ENCODE measurements at regions not wholly inside any gene's neighbourhood (a gene's known extent, or its start where the extent isn't known, plus 50 kb on each side); places are given as distances from the start of the nearest gene placed in this dataset.

- no peaks in the 10 kb centered on the region for H4K20me1 ChIP-seq (ENCODE audit: insufficient read depth, low read length)
- no peak overlapping the region for H3K4me3 ChIP-seq (ENCODE audit: low read depth, low read length, poor library complexity, severe bottlenecking)
- POLR2A ChIA-PET, result no interaction called here
- H3K36me3 ChIP-seq (ENCODE audit: insufficient read depth, low read length), result no peaks in the 10 kb centered on the region
- DNase-seq (ENCODE audit: low spot score), result no peak
- CTCF ChIA-PET (ENCODE audit: unreplicated experiment), result no interaction called here
- BruUV-seq (replicated peaks), result no TSS peak
- H3K9me2 ChIP-seq (ENCODE audit: insufficient read depth, low read length), result no peaks in the 10 kb centered on the region
- intact Hi-C loops (cut with micrococcal nuclease; ENCODE audit: unreplicated experiment), result no loop called here
- TF ChIP-seq, protein P1, sequence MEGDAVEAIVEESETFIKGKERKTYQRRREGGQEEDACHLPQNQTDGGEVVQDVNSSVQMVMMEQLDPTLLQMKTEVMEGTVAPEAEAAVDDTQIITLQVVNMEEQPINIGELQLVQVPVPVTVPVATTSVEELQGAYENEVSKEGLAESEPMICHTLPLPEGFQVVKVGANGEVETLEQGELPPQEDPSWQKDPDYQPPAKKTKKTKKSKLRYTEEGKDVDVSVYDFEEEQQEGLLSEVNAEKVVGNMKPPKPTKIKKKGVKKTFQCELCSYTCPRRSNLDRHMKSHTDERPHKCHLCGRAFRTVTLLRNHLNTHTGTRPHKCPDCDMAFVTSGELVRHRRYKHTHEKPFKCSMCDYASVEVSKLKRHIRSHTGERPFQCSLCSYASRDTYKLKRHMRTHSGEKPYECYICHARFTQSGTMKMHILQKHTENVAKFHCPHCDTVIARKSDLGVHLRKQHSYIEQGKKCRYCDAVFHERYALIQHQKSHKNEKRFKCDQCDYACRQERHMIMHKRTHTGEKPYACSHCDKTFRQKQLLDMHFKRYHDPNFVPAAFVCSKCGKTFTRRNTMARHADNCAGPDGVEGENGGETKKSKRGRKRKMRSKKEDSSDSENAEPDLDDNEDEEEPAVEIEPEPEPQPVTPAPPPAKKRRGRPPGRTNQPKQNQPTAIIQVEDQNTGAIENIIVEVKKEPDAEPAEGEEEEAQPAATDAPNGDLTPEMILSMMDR (conservative IDR thresholded peaks at IDR 0.05; ENCODE audit: low read length), result no peak
- no peak overlapping the region for H3K27ac ChIP-seq (ENCODE audit: low read depth, low read length, poor library complexity, severe bottlenecking)
- no peak overlapping the region for H3K4me2 ChIP-seq (ENCODE audit: low read length)
- H3K79me2 ChIP-seq (ENCODE audit: insufficient read depth, low read depth, low read length), result no peaks in the 10 kb centered on the region
- no peak overlapping the region for H2AFZ ChIP-seq (ENCODE audit: low read length)
- no peaks in the 10 kb centered on the region for H3K4me1 ChIP-seq (ENCODE audit: insufficient read depth, low read length, poor library complexity, severe bottlenecking)
- no peaks in the 10 kb centered on the region for H3K9me3 ChIP-seq (ENCODE audit: low read length)
These were observed 411.6 kb upstream of the SLC14A2 start for GRCh38 chr18:45203677-45204076.

- Histone ChIP-seq H3K9me2 (ENCODE audit: insufficient read depth, low read length) (no peaks in the 10 kb centered on the region), H3K9me3 (ENCODE audit: low read length) (no peaks in the 10 kb centered on the region), H4K20me1 (ENCODE audit: insufficient read depth, low read length) (no peaks in the 10 kb centered on the region), H2AFZ (ENCODE audit: low read length) (no peak overlapping the region), H3K4me2 (ENCODE audit: low read length) (no peak overlapping the region), H3K36me3 (ENCODE audit: insufficient read depth, low read length) (no peaks in the 10 kb centered on the region), H3K79me2 (ENCODE audit: insufficient read depth, low read depth, low read length) (no peaks in the 10 kb centered on the region), H3K4me3 (ENCODE audit: low read depth, low read length, poor library complexity, severe bottlenecking) (no peak overlapping the region), H3K27ac (ENCODE audit: low read depth, low read length, poor library complexity, severe bottlenecking) (no peak overlapping the region), H3K4me1 (ENCODE audit: insufficient read depth, low read length, poor library complexity, severe bottlenecking) (no peaks in the 10 kb centered on the region)
- intact Hi-C loops (cut with micrococcal nuclease; ENCODE audit: unreplicated experiment), result no loop called here
- TF ChIP-seq, protein P1 (conservative IDR thresholded peaks at IDR 0.05; ENCODE audit: low read length), result no peak
- no peak for TF ChIP-seq EZH2phosphoT487 (IDR thresholded peaks at IDR 0.05; ENCODE audit: borderline replicate concordance, low read depth, low read length)
- no peak for DNase-seq (ENCODE audit: low spot score)
- no TSS peak for BruUV-seq (replicated peaks)
- ChIA-PET POLR2A (no interaction called here), CTCF (ENCODE audit: unreplicated experiment) (no interaction called here)
These were observed 407.9 kb upstream of the SLC14A2 start for GRCh38 chr18:45207328-45207727.

- no TSS peak for BruUV-seq (replicated peaks)
- intact Hi-C loops (cut with micrococcal nuclease; ENCODE audit: unreplicated experiment), result no loop called here
- no peaks in the 10 kb centered on the region for H3K4me1 ChIP-seq (ENCODE audit: insufficient read depth, low read length, poor library complexity, severe bottlenecking)
- no peak overlapping the region for H2AFZ ChIP-seq (ENCODE audit: low read length)
- no peaks in the 10 kb centered on the region for H3K79me2 ChIP-seq (ENCODE audit: insufficient read depth, low read depth, low read length)
- TF ChIP-seq, protein P1 (conservative IDR thresholded peaks at IDR 0.05; ENCODE audit: low read length), result no peak
- no peak for TF ChIP-seq EZH2phosphoT487 (IDR thresholded peaks at IDR 0.05; ENCODE audit: borderline replicate concordance, low read depth, low read length)
- CTCF ChIA-PET (ENCODE audit: unreplicated experiment), result no interaction called here
- DNase-seq (ENCODE audit: low spot score), result no peak
- POLR2A ChIA-PET, result no interaction called here
- H3K27ac ChIP-seq (ENCODE audit: low read depth, low read length, poor library complexity, severe bottlenecking), result no peak overlapping the region
- H3K9me2 ChIP-seq (ENCODE audit: insufficient read depth, low read length), result no peaks in the 10 kb centered on the region
- H4K20me1 ChIP-seq (ENCODE audit: insufficient read depth, low read length), result no peaks in the 10 kb centered on the region
- no peak overlapping the region for H3K4me2 ChIP-seq (ENCODE audit: low read length)
- H3K4me3 ChIP-seq (ENCODE audit: low read depth, low read length, poor library complexity, severe bottlenecking), result no peak overlapping the region
- H3K9me3 ChIP-seq (ENCODE audit: low read length), result no peaks in the 10 kb centered on the region
- H3K36me3 ChIP-seq (ENCODE audit: insufficient read depth, low read length), result no peaks in the 10 kb centered on the region
These were observed 407.1 kb upstream of the SLC14A2 start for GRCh38 chr18:45208164-45208563.
